ENCODE measurements at regions not wholly inside any gene's neighbourhood (a gene's known extent, or its start where the extent isn't known, plus 50 kb on each side); places are given as distances from the start of the nearest gene placed in this dataset.

GRCh38 chr4:132863619-132864018 is 285.5 kb upstream of the PCDH10 start:
- DNase-seq (ENCODE audit: low read depth) = no peak

GRCh38 chr4:132865458-132865857 is 283.6 kb upstream of the PCDH10 start:
- DNase-seq (ENCODE audit: low read depth) = no peak

- DNase-seq (ENCODE audit: low read depth) = no peak
These were observed 283.2 kb upstream of the PCDH10 start for GRCh38 chr4:132865922-132866321.

- DNase-seq (ENCODE audit: low read depth) = no peak
These were observed 282.5 kb upstream of the PCDH10 start for GRCh38 chr4:132866616-132867015.

GRCh38 chr4:132893787-132894186 is 255.3 kb upstream of the PCDH10 start:
- no peak for DNase-seq (ENCODE audit: low read depth)

- no peak for DNase-seq (ENCODE audit: low read depth)
These were observed 247.9 kb upstream of the PCDH10 start for GRCh38 chr4:132901224-132901623.

- no peak for DNase-seq (ENCODE audit: low read depth)
These were observed 238.8 kb upstream of the PCDH10 start for GRCh38 chr4:132910229-132910748.

- no peak for DNase-seq (ENCODE audit: low read depth)
These were observed 231.0 kb upstream of the PCDH10 start for GRCh38 chr4:132918096-132918495.

- no peak for DNase-seq (ENCODE audit: low read depth)
These were observed 225.6 kb upstream of the PCDH10 start for GRCh38 chr4:132923516-132923915.

GRCh38 chr4:132934911-132935310 is 214.2 kb upstream of the PCDH10 start:
- no peak for DNase-seq (ENCODE audit: low read depth)

GRCh38 chr4:132955146-132955545 is 193.9 kb upstream of the PCDH10 start:
- no peak for DNase-seq (ENCODE audit: low read depth)

- no peak for DNase-seq (ENCODE audit: low read depth)
These were observed 192.1 kb upstream of the PCDH10 start for GRCh38 chr4:132956962-132957361.

- no peak for DNase-seq (ENCODE audit: low read depth)
These were observed 190.4 kb upstream of the PCDH10 start for GRCh38 chr4:132958457-132959263.

GRCh38 chr4:132981611-132982010 is 167.5 kb upstream of the PCDH10 start:
- no peak for DNase-seq (ENCODE audit: low read depth)

- DNase-seq (ENCODE audit: low read depth) = no peak
These were observed 166.9 kb upstream of the PCDH10 start for GRCh38 chr4:132982151-132982550.

GRCh38 chr4:132991111-132991510 is 158.0 kb upstream of the PCDH10 start:
- DNase-seq (ENCODE audit: low read depth) = no peak

- no peak for DNase-seq (ENCODE audit: low read depth)
These were observed 156.4 kb upstream of the PCDH10 start for GRCh38 chr4:132992686-132993085.

- no peak for DNase-seq (ENCODE audit: low read depth)
These were observed 150.4 kb upstream of the PCDH10 start for GRCh38 chr4:132998585-132999230.

GRCh38 chr4:133000012-133000411 is 149.1 kb upstream of the PCDH10 start:
- DNase-seq (ENCODE audit: low read depth) = no peak

GRCh38 chr4:133003169-133003568 is 145.9 kb upstream of the PCDH10 start:
- DNase-seq (ENCODE audit: low read depth) = no peak

- no peak for DNase-seq (ENCODE audit: low read depth)
These were observed 134.5 kb upstream of the PCDH10 start for GRCh38 chr4:133014473-133015135.

GRCh38 chr4:133045288-133045687 is 103.8 kb upstream of the PCDH10 start:
- DNase-seq (ENCODE audit: low read depth) = no peak

GRCh38 chr4:133046156-133046555 is 102.9 kb upstream of the PCDH10 start:
- DNase-seq (ENCODE audit: low read depth) = no peak

All from GM04504 (cell line).